Lower lobe of right lung (tissue), 2 donors: ENCODE measurements at regions not wholly inside any gene's neighbourhood (a gene's known extent, or its start where the extent isn't known, plus 50 kb on each side); places are given as distances from the start of the nearest gene placed in this dataset.

Experiments
- ATAC-seq, 2 donors: fragments of 200-7000 bp; cut with Tn5 transposase; one replicate each; pipeline ENCODE4 v1.9.1; 2020 to 2022; ENCODE audit warnings: mild to moderate bottlenecking in 2 of 2, moderate library complexity in 2 of 2
- DNase-seq: peaks from one replicate; pipeline ENCODE4 v3.0.0-alpha.2; 2020
- H3K27ac ChIP-seq: fragments of 200-600 bp; one replicate; pipeline ENCODE4 v1.8.0; 2022
- H3K27me3 ChIP-seq: fragments of 200-600 bp; one replicate; pipeline ENCODE4 v1.8.0; 2022; ENCODE audit warnings: low read depth
- H3K36me3 ChIP-seq: fragments of 200-600 bp; one replicate; pipeline ENCODE4 v1.8.0; 2022; ENCODE audit warnings: mild to moderate bottlenecking
- H3K4me1 ChIP-seq: fragments of 200-600 bp; one replicate; pipeline ENCODE4 v1.8.0; 2022
- H3K4me3 ChIP-seq: fragments of 200-600 bp; one replicate; pipeline ENCODE4 v1.8.0; 2022; ENCODE audit warnings: mild to moderate bottlenecking
- H3K9me3 ChIP-seq: fragments of 200-600 bp; one replicate; pipeline ENCODE4 v1.8.0; 2022
- CTCF ChIP-seq: fragments of 200-600 bp; IDR thresholded peaks from one replicate; pipeline ENCODE4 v1.8.0; 2022; ENCODE audit warnings: antibody characterized with exemption, mild to moderate bottlenecking
- intact Hi-C: fragments of 100-400 bp; cut with DNase I; formaldehyde crosslinking; loops from one replicate; pipeline ENCODE4 v1.11.0; 2022
- donor health status: DM: no; HTN: yes; CAD: no; lungs with severe emphysema.

- Histone ChIP-seq H3K4me1 (no peaks in the 10 kb centered on the region), H3K36me3 (no peaks in the 10 kb centered on the region), H3K4me3 (no peak overlapping the region), H3K9me3 (no peaks in the 10 kb centered on the region), H3K27ac (no peak overlapping the region), H3K27me3 (no peaks in the 10 kb centered on the region)
- intact Hi-C loops, result no loop called here
- DNase-seq (no peak), ATAC-seq (no peak)
- no peak for TF ChIP-seq CTCF
Measured at GRCh38 chr7:81877890-81878289, 108.0 kb upstream of the HGF start.

- H3K4me1 ChIP-seq, result no peaks in the 10 kb centered on the region
- H3K9me3 ChIP-seq, result no peaks in the 10 kb centered on the region
- H3K4me3 ChIP-seq, result no peak overlapping the region
- intact Hi-C loops, result no loop called here
- no peaks in the 10 kb centered on the region for H3K36me3 ChIP-seq
- no peaks in the 10 kb centered on the region for H3K27me3 ChIP-seq
- no peak for TF ChIP-seq CTCF
- DNase-seq, result no peak
- H3K27ac ChIP-seq, result no peak overlapping the region
- no peak for ATAC-seq
Measured at GRCh38 chr7:81873559-81873958, 103.7 kb upstream of the HGF start.

DNA sequence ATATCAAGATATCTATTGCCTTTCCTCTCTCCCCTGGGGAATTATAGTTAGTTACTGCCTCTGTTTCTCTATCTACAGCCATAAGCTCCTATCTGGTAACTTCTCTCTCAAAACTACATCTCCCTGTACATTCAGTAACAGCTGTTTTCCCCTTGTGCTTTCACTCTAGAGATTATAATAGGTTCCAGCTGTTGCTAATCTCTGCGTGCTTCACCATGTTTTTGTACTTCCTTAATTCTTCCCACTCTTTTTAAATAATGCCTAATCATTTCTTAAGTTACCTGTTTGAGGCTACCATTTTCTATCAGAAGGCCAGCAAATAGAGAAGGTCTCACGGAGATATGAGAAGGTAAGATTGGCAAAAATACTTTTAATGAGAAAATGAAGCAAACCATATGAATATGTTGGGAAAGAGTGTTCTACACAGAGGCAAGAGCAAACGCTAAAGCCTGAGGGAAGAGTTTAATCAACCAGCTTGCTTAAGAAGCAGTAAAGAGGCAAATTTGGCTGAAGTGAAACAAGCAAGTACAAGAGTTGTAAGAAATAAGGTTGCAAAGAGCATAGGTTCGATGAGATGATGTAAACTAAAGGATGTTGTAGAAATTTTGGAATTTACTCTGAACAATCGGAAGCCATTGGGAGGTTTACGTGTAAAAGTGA is 101.9 kb upstream of the HGF start:
- no peaks in the 10 kb centered on the region for H3K27me3 ChIP-seq
- no peak overlapping the region for H3K4me3 ChIP-seq
- intact Hi-C loops, result no loop called here
- H3K36me3 ChIP-seq, result no peaks in the 10 kb centered on the region
- H3K9me3 ChIP-seq, result no peaks in the 10 kb centered on the region
- H3K27ac ChIP-seq, result no peak overlapping the region
- ATAC-seq (no peak), DNase-seq (no peak)
- no peak for TF ChIP-seq CTCF
- no peaks in the 10 kb centered on the region for H3K4me1 ChIP-seq

GRCh38 chr7:81870608-81871007 is 100.8 kb upstream of the HGF start:
- no peaks in the 10 kb centered on the region for H3K9me3 ChIP-seq
- DNase-seq, result no peak
- TF ChIP-seq CTCF, result no peak
- intact Hi-C loops, result no loop called here
- H3K4me3 ChIP-seq, result no peak overlapping the region
- ATAC-seq, result no peak
- no peaks in the 10 kb centered on the region for H3K4me1 ChIP-seq
- no peaks in the 10 kb centered on the region for H3K36me3 ChIP-seq
- no peak overlapping the region for H3K27ac ChIP-seq
- H3K27me3 ChIP-seq, result no peaks in the 10 kb centered on the region

DNA sequence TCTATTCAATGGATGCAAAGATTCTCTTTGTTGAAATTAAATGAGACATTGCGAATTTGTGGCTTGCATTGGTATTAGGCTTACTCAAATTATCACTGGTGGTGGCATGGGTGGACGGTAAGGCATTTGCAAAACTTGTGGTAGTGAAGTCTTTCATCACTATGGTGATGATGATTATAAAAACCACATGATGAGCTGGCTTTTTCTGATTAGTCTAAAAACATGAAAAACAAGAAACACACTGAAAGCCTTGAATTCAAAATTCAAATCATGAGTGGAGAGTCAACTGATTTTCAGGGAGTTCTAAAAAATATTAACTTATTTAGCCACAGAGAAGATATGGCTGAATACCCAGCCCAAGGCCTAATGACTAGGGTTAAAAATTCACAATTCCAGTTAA is 99.8 kb upstream of the HGF start:
- H3K27me3 ChIP-seq, result no peaks in the 10 kb centered on the region
- H3K36me3 ChIP-seq, result no peaks in the 10 kb centered on the region
- H3K4me3 ChIP-seq, result no peak overlapping the region
- H3K9me3 ChIP-seq, result no peaks in the 10 kb centered on the region
- H3K27ac ChIP-seq, result no peak overlapping the region
- ATAC-seq, result no peak
- TF ChIP-seq CTCF, result no peak
- intact Hi-C loops, result no loop called here
- DNase-seq, result no peak
- H3K4me1 ChIP-seq, result no peaks in the 10 kb centered on the region
